ENCODE measurements at regions not wholly inside any gene's neighbourhood (a gene's known extent, or its start where the extent isn't known, plus 50 kb on each side); places are given as distances from the start of the nearest gene placed in this dataset.
A peak's percentile ranks its signal among the peaks of the same experiment; 100 is the strongest.
"Not testable (repeated sequence)": the region's sequence is repeated elsewhere in the genome, so short reads cannot be mapped to it uniquely, and the experiment has no call there.

DNA sequence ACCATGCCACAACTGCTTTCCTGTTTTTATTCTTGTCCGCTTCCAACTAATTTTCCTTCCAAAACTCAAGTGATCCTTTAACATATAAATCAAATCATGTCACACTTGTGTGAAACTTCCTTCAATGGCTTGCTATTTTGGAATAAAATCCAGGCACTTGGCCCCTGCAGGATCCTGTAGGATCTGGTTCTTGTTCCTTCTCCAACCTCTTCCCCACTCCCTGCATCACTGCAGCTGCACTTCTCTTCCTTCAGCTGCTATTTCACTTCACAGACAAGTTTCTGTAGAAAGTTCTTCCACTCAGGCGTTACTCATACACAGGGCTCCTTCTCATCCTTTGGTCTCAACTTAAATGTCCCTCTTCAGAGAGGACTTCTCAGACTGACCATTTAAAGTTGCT is 239.7 kb upstream of the BTG1 start:
- no peak for DNase-seq

DNA sequence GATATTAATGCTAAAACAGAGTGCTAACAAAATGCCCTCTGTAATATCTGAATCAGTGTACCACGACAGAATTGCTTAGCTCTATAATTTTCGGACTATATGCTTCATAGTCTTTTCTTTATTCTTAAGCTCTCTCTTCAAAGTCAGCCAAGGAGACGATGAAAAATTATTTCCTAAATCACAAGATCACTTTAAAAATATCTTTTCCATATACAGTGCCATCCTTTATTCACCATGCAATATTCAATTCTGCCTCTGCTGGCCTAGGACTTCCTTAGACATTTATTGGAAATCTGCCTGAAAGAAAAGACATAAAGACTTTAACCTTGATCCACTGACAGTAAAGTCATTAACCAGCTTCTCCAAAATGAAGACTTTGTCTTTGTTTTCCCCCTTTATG is 238.9 kb upstream of the BTG1 start:
- no peak for DNase-seq

DNA sequence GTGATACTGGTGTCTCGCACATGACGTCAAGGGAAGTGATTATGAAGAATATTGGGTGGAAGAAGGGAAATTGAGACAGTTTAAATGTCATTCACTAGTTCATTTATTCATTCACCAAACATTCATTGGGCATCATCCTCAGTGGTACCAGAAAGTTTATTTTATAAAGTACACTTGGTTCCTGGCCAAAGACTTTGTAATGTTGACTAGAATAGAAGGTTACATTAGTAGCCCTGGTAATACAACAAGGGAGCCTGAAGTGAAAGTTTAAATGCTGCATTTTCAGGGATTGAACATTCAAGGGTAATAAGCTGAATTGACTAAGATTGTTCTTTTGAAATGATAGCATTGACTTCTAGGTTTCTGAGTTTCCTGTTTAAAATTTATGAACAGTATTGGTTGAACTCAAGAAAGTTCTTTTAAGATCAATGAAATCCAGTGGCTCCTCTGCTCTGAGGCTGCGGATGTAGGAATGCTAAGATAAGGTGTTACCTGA is 236.8 kb upstream of the BTG1 start:
- no peak for DNase-seq

DNA sequence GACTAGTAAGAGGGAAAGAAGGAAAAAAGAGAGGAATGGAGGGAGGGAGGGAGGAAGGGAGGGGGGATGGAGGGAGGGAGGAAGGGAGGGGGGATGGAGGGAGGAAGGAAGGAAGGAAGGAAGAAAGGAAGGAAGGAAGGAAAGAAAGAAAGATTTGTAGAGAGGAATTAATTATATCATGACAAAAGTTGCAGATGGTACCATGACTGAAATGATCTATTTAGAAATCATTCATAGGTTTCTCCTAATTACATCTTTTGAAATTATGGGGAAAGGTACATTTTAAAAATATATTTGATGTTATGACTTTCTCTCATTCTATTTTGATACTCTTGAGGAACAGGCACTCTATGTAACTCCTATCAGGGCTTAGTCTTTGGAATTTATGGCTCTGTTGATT is 236.2 kb upstream of the BTG1 start:
- no peak for DNase-seq

GRCh38 chr12:92378682-92379479 is 233.2 kb upstream of the BTG1 start:
- DNase-seq, result no peak

- not testable (repeated sequence) for DNase-seq
These were observed 229.9 kb upstream of the BTG1 start for GRCh38 chr12:92375504-92375903.

DNA sequence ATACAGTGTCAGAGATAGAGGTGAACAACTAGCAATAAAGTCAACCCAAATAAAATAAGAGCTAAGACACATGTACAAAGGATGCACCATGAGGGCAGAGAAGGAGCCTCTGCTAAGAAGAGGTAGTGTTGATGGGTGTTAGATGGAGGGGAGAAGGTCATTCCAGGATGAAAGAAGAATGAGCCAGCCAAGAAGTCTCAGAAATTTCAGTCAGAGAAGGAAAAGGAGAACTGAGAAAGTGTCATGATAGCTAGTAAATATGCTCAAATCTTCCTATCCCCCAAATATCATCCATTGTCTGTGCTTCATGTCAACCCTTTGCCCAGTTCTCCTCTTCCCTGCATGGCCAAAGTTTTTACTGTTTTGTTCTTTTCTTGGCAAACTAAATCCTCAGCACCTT is 225.2 kb upstream of the BTG1 start:
- no peak for DNase-seq

DNA sequence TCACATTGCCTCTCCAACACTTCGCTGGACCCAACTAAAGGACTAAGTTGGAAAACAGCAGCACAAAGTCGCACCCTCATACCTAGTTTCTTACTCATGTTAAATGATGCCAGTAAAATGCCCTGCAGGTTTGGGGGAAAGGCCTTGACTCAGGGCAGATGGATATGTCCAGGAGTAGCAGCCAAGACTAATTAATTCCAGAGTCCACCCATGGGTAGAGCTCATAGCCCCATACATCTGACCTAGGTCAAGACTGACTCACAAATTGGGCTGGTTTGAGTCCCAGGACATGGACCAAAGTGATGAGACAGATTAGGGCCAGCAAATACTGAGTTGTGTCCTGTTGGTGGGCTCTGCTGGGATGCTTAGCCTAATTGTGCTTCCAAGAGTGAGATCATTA is 224.0 kb upstream of the BTG1 start:
- DNase-seq, result no peak

- no peak for DNase-seq
These were observed 223.4 kb upstream of the BTG1 start for GRCh38 chr12:92369056-92369455.

DNA sequence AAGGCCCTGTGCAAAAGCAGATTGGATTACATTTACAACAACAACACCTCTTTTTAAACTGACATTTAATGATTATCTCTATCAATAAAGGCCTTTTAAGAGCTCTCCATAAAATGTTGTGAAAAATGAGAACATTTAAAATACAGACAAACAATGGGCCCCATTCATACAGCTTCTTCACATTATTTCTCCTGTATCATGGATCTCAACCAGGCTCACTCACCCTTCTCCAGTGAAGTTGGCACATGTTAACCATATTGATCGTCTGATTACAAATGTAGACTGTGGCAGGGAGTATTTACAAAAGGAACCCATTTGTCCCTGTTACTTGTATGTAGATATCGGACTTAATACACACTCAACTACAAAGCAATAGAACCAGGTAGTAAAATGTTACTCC is 220.2 kb upstream of the BTG1 start:
- no peak for DNase-seq

- no peak for DNase-seq
These were observed 219.7 kb upstream of the BTG1 start for GRCh38 chr12:92365333-92365732.

DNA sequence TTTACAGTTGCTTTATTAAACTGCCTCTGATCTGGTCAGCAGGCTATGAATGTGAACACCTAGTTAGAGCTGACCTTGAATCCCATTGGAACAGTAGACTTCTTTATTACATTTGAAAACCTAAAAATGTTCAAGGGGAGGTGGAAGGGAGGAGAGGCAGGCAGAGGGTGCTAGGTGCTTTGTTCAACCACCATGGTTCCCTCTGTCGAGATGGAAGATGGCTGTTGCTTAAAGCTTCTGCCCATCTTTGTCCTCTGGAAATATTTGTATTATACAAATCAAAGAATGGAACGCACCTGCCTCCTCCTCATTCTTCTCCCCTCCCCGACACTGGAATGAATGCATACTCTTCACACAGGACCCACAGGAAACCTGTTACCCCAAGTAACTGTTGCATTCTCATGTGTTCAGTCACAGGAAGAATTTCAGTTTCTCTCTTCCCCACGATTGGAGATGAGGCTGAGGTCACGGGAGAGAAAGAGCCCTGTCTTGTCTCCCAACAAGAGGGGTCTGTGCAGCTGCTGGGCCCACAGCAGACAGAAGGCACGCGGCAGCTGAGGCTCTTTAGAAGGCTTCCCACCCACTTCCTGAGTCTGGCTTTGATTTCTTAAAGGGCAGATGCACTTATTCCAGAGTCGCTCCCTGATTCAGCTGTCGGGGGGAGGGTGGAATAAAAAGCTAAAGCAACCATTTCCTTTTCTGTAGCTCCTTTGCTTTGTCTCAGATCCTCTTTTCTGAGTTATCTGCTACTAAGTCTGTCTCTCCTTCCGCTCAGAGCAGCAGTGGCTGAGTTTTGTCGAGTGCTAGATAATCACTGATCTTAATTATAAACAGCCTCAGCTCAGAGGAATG is 217.9 kb upstream of the BTG1 start:
- peak; percentile 33 for DNase-seq

GRCh38 chr12:92362785-92363184 is 217.1 kb upstream of the BTG1 start:
- DNase-seq, result no peak

DNA sequence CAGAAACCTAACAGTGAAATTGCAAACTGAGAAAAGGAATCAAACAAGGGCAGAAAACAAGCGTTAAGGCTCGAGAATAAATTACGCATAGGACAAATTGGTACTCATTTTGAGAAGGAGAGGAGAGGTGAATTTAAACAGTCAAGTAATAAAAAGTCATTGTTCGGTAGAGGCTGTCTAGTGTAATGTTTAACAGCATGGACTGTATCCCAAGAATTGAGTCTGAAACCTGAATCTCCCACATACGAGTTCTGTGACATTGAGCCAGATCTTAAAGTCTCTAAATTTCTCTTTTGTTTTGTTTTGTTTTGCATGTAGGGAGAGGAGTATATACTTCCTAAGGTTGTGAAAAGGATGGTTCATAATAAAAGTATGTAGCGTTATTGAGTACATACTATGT is 216.5 kb upstream of the BTG1 start:
- no peak for DNase-seq

DNA sequence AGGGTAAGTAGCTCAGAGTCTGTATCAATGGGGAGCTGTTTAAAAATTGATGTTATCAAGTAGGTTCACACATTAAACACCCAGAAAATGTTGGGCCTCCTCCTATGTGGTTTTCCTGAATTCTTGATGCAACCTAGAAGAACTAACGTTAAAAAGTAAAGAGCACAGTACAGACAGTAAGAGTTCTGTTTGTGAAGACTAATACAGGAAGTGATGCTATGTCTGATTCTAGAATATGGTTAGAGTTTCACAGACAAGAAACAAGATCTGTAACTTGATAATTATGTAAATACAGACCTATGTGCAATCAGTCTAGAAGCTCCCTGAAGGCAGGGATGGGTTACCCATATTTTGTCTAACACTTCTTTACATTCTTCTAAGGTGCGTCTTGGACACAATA is 214.9 kb upstream of the BTG1 start:
- no peak for DNase-seq

- no peak for DNase-seq
These were observed 214.0 kb upstream of the BTG1 start for GRCh38 chr12:92359581-92360209.

GRCh38 chr12:92357584-92358261 is 212.1 kb upstream of the BTG1 start:
- DNase-seq, result no peak

- DNase-seq, result no peak
These were observed 210.8 kb upstream of the BTG1 start for GRCh38 chr12:92356425-92356824.

DNA sequence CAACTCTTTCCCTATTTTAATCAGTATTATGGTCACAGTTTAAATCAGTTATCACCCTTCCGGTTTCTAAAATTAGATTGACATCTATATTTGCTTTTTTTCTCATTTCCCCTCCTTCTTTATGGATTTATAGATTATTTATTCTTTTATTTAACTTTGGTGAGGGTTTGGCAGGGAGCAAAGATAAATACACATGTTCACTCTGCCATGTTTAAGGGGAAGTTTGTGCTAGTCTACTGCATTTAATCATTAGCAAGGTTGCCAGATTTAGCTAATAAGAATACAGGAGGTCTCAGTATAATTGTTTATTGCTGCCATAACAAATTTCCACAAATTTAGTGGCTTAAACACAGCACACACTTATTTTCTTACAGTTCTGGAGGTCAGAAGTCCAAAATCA is 204.0 kb upstream of the BTG1 start:
- DNase-seq, result no peak

DNA sequence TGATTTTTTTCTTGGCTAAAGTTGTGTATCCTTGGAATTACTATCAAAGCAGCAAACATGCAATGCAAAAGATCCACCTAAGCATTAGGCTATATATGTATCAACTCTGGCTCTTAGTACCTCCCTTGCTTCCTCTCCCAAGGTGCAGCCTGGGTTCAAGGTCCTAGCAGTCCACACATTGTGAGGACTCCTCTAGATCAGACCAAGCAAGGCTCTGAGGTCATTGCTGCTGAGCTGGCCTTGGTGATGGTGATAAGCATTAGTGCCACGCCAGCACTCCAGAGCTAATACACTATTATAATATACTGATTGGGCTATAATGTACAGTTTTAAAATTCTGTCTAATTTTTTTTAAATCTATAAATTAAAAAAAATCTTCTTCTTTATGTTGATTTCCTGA is 196.9 kb upstream of the BTG1 start:
- no peak for DNase-seq

DNA sequence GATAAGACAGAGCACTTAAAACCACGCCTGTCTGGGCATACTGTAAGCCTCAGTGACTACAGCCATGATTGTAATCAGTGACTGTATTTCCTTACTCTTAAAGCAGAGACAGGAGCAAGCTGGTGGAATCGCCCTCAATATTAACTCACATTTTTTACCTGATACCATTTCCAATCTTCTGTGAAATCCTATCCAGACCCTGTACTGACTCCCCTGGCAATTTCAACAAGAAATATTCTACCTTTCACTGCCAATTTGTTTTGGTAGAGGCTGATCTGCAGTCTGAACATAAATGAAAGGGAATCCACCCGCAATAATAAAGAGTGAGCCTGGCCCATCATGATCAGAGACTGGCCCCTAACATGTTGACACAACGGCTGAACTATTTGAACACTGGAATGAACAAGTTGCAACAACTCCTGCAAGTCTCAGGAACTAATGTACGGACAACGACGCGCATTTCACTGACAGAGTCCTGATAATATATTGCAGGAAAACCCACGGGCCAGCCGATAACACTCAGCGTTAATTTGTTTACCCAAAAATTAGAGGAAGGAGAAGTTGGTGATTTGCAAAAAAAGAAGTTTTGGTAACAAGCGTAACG is 195.5 kb upstream of the BTG1 start:
- no peak for DNase-seq

GRCh38 chr12:92340441-92341064 is 194.9 kb upstream of the BTG1 start:
- no peak for DNase-seq

All from stimulated activated CD4-positive, alpha-beta T cell treated with anti-CD3 and anti-CD28 coated beads, Interleukin-4, amount 100 ng/mL, for 24 hours (primary cell).